DND-41 (cell line): ENCODE measurements at regions not wholly inside any gene's neighbourhood (a gene's known extent, or its start where the extent isn't known, plus 50 kb on each side); places are given as distances from the start of the nearest gene placed in this dataset.

Experiments used
- ATAC-seq: fragments of 200-7000 bp; cut with Tn5 transposase; 3 replicates; pipeline ENCODE4 v1.9.1; 2021; ENCODE audit warnings: low read depth; ENCODE audit not compliant: insufficient read depth
- DNase-seq: peaks from one replicate; pipeline ENCODE4 v3.0.0-alpha.2; 2020
- H2AFZ ChIP-seq: 2 replicates; pipeline ENCODE4 v1.6.0; 2012; ENCODE audit warnings: low read depth, low read length
- H3K27ac ChIP-seq: 2 replicates; pipeline ENCODE4 v1.5.1; 2012; ENCODE audit warnings: low read length, inconsistent platforms
- H3K27me3 ChIP-seq: fragments of 200-600 bp; sonication (generic); 2 replicates; pipeline ENCODE4 v1.6.0; 2012; ENCODE audit warnings: low read length, mild to moderate bottlenecking, inconsistent platforms; ENCODE audit not compliant: insufficient read depth, poor library complexity
- H3K36me3 ChIP-seq: 2 replicates; pipeline ENCODE4 v1.5.1; 2012; ENCODE audit warnings: low read length, inconsistent platforms; ENCODE audit not compliant: insufficient read depth
- H3K4me1 ChIP-seq: 2 replicates; pipeline ENCODE4 v1.5.1; 2012; ENCODE audit warnings: mild to moderate bottlenecking, low read length; ENCODE audit not compliant: insufficient read depth
- H3K4me2 ChIP-seq: 2 replicates; pipeline ENCODE4 v1.6.0; 2012; ENCODE audit warnings: mild to moderate bottlenecking, moderate library complexity, low read length, inconsistent platforms; ENCODE audit not compliant: insufficient read depth
- H3K4me3 ChIP-seq, 2 experiments: fragments of 200-600 bp in 1 of 2; shearing (Covaris generic) in 1 of 2; 2 replicates each; pipeline ENCODE4 v1.5.1; 2012 to 2016; ENCODE audit warnings: inconsistent platforms in 2 of 2, low read length in 2 of 2, mild to moderate bottlenecking in 2 of 2, low read depth in 1 of 2, moderate library complexity in 1 of 2
- H3K79me2 ChIP-seq: 2 replicates; pipeline ENCODE4 v1.6.0; 2012; ENCODE audit warnings: low read length, inconsistent platforms; ENCODE audit not compliant: insufficient read depth
- H3K9ac ChIP-seq: 2 replicates; pipeline ENCODE4 v1.6.0; 2012; ENCODE audit warnings: low read depth, mild to moderate bottlenecking, inconsistent platforms, low read length, moderate library complexity
- H3K9me3 ChIP-seq: 2 replicates; pipeline ENCODE4 v1.5.1; 2012; ENCODE audit warnings: low read length, moderate library complexity, mild to moderate bottlenecking, inconsistent platforms; ENCODE audit not compliant: insufficient read depth, severe bottlenecking
- H4K20me1 ChIP-seq: 2 replicates; pipeline ENCODE4 v1.6.0; 2012; ENCODE audit warnings: low read length; ENCODE audit not compliant: insufficient read depth
- EZH2 ChIP-seq: IDR thresholded peaks from 3 replicates; pipeline ENCODE4 v1.6.1; 2012; ENCODE audit warnings: borderline replicate concordance, low read depth, mild to moderate bottlenecking, moderate library complexity, low read length, inconsistent platforms; ENCODE audit not compliant: severe bottlenecking
- TF ChIP-seq, protein P1 (sequence below): IDR thresholded peaks from 2 replicates; pipeline ENCODE4 v1.5.1; 2012; ENCODE audit warnings: borderline replicate concordance, low read length, moderate library complexity, mild to moderate bottlenecking; ENCODE audit not compliant: poor library complexity, severe bottlenecking; ENCODE audit errors: extremely low read depth

DNA sequence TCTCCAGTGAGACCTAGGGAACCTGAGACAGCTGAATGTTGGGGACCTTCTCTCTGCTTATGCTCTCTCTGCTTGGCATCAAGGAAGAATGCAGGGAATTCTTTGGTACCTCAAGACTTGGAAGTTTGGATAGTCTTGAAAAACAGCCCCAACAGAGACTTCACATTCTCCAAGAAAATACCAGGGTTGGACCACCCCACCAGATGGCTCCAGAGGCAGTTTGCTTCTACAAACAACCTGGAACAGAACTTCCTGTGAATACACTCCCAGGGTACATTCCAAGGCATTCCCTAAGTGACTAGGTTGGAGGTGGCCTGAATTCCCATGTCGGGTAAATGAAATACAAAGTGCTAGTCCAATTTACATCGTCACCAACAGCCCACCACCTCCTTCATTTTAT lies 314.4 kb downstream of the PMP22 start:
- Histone ChIP-seq H3K36me3 (no peaks in the 10 kb centered on the region), H3K4me2 (no peak overlapping the region), H3K9ac (no peak overlapping the region), H3K9me3 (no peaks in the 10 kb centered on the region), H3K4me1 (no peaks in the 10 kb centered on the region), H4K20me1 (no peaks in the 10 kb centered on the region), H3K4me3 (no peak overlapping the region), H3K27me3 (no peaks in the 10 kb centered on the region), H3K27ac (no peak overlapping the region), H2AFZ (no peak overlapping the region), H3K79me2 (no peaks in the 10 kb centered on the region)
- DNase-seq (no peak), ATAC-seq (no peak)
- no peak for TF ChIP-seq EZH2
- TF ChIP-seq, protein P1, sequence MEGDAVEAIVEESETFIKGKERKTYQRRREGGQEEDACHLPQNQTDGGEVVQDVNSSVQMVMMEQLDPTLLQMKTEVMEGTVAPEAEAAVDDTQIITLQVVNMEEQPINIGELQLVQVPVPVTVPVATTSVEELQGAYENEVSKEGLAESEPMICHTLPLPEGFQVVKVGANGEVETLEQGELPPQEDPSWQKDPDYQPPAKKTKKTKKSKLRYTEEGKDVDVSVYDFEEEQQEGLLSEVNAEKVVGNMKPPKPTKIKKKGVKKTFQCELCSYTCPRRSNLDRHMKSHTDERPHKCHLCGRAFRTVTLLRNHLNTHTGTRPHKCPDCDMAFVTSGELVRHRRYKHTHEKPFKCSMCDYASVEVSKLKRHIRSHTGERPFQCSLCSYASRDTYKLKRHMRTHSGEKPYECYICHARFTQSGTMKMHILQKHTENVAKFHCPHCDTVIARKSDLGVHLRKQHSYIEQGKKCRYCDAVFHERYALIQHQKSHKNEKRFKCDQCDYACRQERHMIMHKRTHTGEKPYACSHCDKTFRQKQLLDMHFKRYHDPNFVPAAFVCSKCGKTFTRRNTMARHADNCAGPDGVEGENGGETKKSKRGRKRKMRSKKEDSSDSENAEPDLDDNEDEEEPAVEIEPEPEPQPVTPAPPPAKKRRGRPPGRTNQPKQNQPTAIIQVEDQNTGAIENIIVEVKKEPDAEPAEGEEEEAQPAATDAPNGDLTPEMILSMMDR: no peak

DNA sequence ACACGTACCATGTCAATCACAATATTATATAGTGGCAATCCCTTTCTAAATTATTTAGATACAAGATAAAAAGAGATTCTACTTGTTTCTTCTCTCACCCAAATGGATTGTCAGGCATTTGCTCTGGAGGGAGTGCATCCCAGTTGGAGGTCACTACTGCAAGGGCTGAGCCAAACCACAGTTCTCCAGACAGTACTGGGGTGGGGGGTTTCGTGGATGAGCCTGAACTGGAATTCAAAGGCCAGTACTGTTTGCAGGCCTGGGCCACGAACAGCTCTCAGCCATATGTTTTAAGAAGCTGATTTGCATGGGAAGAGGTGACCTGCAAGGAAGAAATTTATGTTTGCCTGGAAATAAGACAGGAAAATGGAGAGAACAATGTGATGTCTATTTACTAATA lies 314.9 kb downstream of the PMP22 start:
- Histone ChIP-seq H3K79me2 (no peaks in the 10 kb centered on the region), H3K4me1 (no peaks in the 10 kb centered on the region), H3K4me3 (no peak overlapping the region), H3K9ac (no peak overlapping the region), H3K36me3 (no peaks in the 10 kb centered on the region), H3K27me3 (no peaks in the 10 kb centered on the region), H3K4me2 (no peak overlapping the region), H2AFZ (no peak overlapping the region), H3K9me3 (no peaks in the 10 kb centered on the region), H3K27ac (no peak overlapping the region), H4K20me1 (no peaks in the 10 kb centered on the region)
- ATAC-seq: no peak
- TF ChIP-seq, protein P1: no peak
- TF ChIP-seq EZH2: no peak
- DNase-seq: no peak

DNA sequence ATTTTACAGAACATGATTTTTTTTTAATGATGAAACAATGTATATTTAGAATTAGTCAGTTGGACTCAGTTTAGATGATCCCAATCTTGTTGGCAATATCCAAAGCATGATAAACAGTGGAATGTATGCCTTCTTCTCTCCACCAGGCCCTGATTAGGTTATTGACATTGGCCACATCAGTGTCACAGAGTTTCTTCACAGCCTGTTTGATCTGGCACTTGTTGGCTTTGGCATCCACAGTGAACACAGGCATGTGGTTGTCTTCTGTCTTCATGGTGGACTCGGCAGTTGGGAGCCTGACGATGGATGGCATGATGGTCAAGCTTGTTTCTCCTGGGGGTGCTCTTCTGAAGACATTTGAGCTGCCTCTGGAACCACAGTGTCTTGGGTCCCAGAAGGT lies 317.5 kb downstream of the PMP22 start:
- Histone ChIP-seq H4K20me1 (no peaks in the 10 kb centered on the region), H2AFZ (no peak overlapping the region), H3K27me3 (peaks cover 4% of the 10 kb centered on the region), H3K9me3 (no peaks in the 10 kb centered on the region), H3K79me2 (no peaks in the 10 kb centered on the region), H3K9ac (no peak overlapping the region), H3K4me2 (no peak overlapping the region), H3K4me1 (no peaks in the 10 kb centered on the region), H3K4me3 (no peak overlapping the region), H3K36me3 (no peaks in the 10 kb centered on the region), H3K27ac (no peak overlapping the region)
- DNase-seq (no peak), ATAC-seq (no peak)
- TF ChIP-seq EZH2: no peak
- TF ChIP-seq, protein P1: no peak

DNA sequence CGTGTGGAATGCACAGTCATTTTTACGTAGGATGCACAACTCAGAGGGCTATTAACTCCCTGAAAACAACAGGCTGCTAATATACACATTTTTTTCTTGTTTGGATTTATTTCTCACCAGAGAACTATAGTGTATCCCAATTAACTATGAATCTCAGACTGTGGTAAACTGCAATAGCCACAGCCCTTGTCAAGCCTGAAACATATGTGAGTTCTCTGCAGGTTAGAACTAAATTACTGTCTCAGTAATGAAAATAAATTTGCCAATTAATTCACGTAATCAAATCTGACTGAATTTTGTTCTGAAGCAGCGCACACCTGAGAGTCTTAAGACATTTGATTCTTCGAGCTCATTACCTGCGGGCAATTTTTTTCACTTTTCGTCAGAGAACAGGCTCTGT lies 318.6 kb downstream of the PMP22 start:
- TF ChIP-seq, protein P1: no peak
- no peak for TF ChIP-seq EZH2
- Histone ChIP-seq H3K4me2 (no peak overlapping the region), H2AFZ (no peak overlapping the region), H3K36me3 (no peaks in the 10 kb centered on the region), H3K79me2 (no peaks in the 10 kb centered on the region), H3K27ac (no peak overlapping the region), H3K4me3 (no peak overlapping the region), H3K9ac (no peak overlapping the region), H3K9me3 (no peaks in the 10 kb centered on the region), H3K4me1 (no peaks in the 10 kb centered on the region), H4K20me1 (no peaks in the 10 kb centered on the region), H3K27me3 (peaks cover 4% of the 10 kb centered on the region)
- ATAC-seq (no peak), DNase-seq (no peak)
